BE2C (cell line): ENCODE measurements at regions not wholly inside any gene's neighbourhood (a gene's known extent, or its start where the extent isn't known, plus 50 kb on each side); places are given as distances from the start of the nearest gene placed in this dataset.

Experiments
- DNase-seq: peaks from one replicate; pipeline ENCODE4 v3.0.0-alpha.2; 2020
- H3K27me3 ChIP-seq: fragments of 250-450 bp; sonication (Bioruptor Pico); 2 replicates; pipeline ENCODE4 v1.5.1; 2020; ENCODE audit warnings: mild to moderate bottlenecking
- H3K36me3 ChIP-seq: fragments of 250-450 bp; sonication (Bioruptor Pico); 2 replicates; pipeline ENCODE4 v1.5.1; 2020; ENCODE audit warnings: mild to moderate bottlenecking
- H3K4me1 ChIP-seq: fragments of 250-450 bp; sonication (Bioruptor Pico); 2 replicates; pipeline ENCODE4 v1.5.1; 2020
- H3K4me3 ChIP-seq: 2 replicates; pipeline ENCODE4 v1.5.1; 2011; ENCODE audit warnings: low read depth, low read length
- H3K9me3 ChIP-seq: fragments of 250-450 bp; sonication (Bioruptor Pico); 2 replicates; pipeline ENCODE4 v1.5.1; 2020
- TF ChIP-seq, protein P1 (sequence below): IDR thresholded peaks from 2 replicates; pipeline ENCODE4 v1.5.1; 2012; ENCODE audit warnings: mild to moderate bottlenecking, low read depth, low read length

DNA sequence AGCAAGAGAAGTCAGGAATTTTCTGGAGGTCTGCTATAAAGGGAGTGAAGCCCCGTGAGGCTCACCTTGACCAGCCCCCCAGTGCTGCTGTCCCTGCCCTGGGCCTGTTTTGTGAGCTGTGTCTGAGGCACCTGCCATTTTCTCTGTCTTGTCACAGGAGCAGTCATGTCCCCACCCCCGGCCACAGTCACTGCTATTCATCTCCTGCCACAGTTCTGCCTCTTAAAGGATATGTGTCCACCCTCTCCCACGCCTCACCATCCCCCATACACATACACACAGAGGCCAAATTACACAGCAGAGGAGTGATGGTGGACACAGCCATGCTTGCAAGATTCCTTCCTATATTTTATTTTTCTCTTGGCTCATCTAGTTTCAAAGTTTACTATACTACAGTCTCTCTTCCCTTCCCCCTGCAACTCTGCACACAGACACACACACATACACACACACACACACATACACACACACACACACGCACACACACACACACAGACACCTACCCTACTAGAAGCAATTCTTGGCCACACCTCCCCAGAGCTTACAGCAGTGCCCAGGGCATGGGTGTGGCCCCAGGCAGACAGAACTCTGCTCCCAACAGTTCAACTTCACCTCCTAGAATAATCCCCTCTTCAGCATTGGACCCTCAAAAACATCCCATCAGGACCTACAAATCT is 68.7 kb upstream of the TAB2 start:
- no peak for DNase-seq
- TF ChIP-seq, protein P1, sequence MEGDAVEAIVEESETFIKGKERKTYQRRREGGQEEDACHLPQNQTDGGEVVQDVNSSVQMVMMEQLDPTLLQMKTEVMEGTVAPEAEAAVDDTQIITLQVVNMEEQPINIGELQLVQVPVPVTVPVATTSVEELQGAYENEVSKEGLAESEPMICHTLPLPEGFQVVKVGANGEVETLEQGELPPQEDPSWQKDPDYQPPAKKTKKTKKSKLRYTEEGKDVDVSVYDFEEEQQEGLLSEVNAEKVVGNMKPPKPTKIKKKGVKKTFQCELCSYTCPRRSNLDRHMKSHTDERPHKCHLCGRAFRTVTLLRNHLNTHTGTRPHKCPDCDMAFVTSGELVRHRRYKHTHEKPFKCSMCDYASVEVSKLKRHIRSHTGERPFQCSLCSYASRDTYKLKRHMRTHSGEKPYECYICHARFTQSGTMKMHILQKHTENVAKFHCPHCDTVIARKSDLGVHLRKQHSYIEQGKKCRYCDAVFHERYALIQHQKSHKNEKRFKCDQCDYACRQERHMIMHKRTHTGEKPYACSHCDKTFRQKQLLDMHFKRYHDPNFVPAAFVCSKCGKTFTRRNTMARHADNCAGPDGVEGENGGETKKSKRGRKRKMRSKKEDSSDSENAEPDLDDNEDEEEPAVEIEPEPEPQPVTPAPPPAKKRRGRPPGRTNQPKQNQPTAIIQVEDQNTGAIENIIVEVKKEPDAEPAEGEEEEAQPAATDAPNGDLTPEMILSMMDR = no peak
- no peaks in the 10 kb centered on the region for H3K27me3 ChIP-seq

DNA sequence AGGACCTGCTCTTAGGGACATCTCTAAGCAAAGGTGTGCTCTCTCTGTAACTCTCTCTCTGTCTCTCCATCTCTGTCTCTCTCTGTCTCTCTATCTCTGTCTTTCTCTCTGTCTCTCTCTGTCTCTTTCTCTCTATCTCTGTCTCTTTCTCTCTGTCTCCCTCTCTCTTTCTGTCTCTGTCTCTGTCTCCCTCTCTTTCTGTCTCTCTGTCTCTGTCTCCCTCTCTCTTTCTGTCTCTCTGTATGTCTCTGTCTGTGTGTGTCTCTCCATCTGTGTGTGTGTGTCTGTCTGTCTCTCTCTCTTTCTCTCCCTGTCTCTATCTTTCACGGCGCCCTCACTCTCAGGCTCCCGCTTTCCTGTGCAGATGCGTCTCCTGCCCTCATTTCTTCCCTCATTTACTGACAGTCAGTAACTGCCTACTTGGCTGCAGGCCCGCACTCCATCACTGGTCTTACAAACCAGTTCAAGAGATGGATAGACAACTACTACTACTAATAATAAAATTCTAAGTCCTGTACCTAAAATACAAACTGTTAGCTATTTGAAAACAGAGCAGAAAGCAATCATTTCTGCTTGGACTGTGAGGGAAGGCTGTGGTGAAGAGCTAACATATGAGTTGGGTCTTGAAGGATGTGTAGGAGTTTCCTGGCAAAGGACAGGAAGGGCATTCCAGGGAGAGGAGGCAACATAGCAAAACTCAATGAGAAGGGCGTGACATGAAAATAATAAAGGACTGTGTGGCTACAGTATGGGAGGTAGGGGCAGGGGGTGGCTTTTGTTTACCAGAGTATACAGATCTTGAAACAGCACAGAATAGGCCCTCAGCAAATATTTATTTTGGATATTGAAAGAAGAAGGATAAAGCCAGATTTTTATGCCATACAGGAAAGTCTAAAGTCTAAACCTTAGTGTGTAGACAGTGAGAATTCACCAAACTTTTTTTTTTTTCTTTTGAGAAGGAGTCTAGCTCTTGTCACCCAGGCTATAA is 67.8 kb upstream of the TAB2 start:
- no peaks in the 10 kb centered on the region for H3K4me1 ChIP-seq
- no peaks in the 10 kb centered on the region for H3K9me3 ChIP-seq
- DNase-seq = no peak
- TF ChIP-seq, protein P1 = no peak
- H3K36me3 ChIP-seq = no peaks in the 10 kb centered on the region
- no peak overlapping the region for H3K4me3 ChIP-seq
- H3K27me3 ChIP-seq = no peaks in the 10 kb centered on the region

More for the DNA sequence above, 68.7 kb upstream of the TAB2 start:
- Histone ChIP-seq H3K4me1 (no peaks in the 10 kb centered on the region), H3K9me3 (no peaks in the 10 kb centered on the region), H3K4me3 (no peak overlapping the region), H3K36me3 (no peaks in the 10 kb centered on the region)

DNA sequence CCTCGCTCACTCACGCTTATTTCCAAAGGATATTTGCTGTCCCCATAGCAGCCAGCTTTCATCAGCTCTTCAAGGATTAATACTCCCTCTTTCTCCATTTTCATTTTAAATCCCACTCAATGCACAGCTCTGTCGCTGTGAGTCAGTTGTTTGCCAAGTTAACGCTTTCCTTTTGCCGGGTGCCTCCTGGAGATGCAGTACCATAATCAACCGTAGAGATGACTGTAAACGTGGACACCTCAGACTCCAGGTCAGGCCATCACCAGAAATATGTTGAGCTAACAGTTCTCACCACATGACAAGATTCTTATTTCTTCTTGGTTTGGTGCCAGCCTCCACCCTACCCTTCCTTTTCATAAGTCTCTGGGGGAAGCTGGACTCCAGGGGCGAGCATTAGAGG is 66.6 kb upstream of the TAB2 start:
- TF ChIP-seq, protein P1 = no peak
- Histone ChIP-seq H3K4me3 (no peak overlapping the region), H3K4me1 (no peaks in the 10 kb centered on the region), H3K36me3 (no peaks in the 10 kb centered on the region), H3K9me3 (no peaks in the 10 kb centered on the region), H3K27me3 (no peaks in the 10 kb centered on the region)
- no peak for DNase-seq

DNA sequence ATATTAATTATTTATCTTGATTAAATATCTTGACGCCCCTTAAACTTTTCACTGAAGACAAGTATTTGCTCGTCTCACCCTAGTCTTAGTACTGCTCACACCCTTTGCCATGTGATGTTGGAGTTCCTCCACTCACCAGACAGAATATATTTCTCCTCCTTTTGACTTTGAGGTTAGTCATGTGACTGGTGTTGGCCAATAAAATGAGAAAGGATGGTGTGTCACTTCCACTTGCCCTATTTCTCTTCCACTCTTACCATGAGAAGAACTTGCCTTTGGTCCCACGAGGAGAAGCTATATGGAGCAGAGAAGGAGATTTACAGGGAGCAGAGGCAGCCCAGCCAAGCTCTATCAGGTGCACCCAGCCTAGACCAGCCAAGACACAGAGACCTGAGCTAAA is 64.9 kb upstream of the TAB2 start:
- Histone ChIP-seq H3K4me1 (no peaks in the 10 kb centered on the region), H3K4me3 (no peak overlapping the region), H3K27me3 (no peaks in the 10 kb centered on the region), H3K36me3 (no peaks in the 10 kb centered on the region), H3K9me3 (no peaks in the 10 kb centered on the region)
- TF ChIP-seq, protein P1 = no peak
- DNase-seq = no peak

DNA sequence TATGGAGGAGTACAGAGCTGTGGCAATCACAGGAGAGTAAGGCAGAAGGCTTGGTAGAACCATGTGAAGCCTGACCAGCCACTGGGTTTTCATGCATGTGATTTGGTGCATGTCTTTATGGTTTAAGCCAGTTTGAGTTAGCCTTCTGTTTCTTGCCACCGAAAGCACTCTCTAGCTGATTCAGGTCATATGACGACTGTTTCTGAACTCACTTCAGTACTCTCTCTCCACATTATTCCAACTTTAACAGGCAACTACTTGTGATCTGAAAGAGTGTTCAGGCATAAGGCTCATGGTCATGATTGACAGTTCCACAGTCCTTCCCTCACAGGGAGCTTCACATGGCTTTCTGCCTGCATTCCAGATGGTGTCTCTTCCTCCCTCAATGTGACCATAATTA is 63.3 kb upstream of the TAB2 start:
- Histone ChIP-seq H3K4me3 (no peak overlapping the region), H3K4me1 (no peaks in the 10 kb centered on the region), H3K36me3 (no peaks in the 10 kb centered on the region), H3K27me3 (no peaks in the 10 kb centered on the region), H3K9me3 (no peaks in the 10 kb centered on the region)
- TF ChIP-seq, protein P1 = no peak
- DNase-seq = no peak

DNA sequence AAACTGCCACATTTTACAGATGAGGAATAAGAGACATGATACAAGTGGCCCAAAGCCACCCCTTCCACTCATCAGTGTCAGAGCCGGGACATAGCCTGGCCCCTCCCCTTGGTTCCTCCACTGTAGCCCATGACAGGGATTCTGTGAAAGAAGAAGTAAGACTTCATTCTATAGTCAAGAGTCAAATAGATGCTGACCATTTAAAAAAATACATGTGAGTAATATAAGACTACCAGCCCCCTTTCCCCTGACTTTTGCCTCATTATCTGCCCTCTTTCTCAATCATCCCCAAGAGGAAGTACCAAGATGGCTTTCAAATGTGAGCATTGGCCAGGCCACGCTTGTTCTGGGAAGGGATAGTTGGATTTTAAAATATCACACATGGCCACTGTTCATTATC is 57.8 kb upstream of the TAB2 start:
- Histone ChIP-seq H3K27me3 (no peaks in the 10 kb centered on the region), H3K4me1 (peaks cover 3% of the 10 kb centered on the region; the same call in 1 of the 2 replicates), H3K9me3 (no peaks in the 10 kb centered on the region), H3K4me3 (no peak overlapping the region), H3K36me3 (no peaks in the 10 kb centered on the region)
- TF ChIP-seq, protein P1 = no peak
- DNase-seq = no peak
